ENCODE measurements at regions not wholly inside any gene's neighbourhood (a gene's known extent, or its start where the extent isn't known, plus 50 kb on each side); places are given as distances from the start of the nearest gene placed in this dataset.

GRCh38 chr3:13138833-13139145 is 65.6 kb upstream of the IQSEC1 start:
- TF ChIP-seq, protein P1, sequence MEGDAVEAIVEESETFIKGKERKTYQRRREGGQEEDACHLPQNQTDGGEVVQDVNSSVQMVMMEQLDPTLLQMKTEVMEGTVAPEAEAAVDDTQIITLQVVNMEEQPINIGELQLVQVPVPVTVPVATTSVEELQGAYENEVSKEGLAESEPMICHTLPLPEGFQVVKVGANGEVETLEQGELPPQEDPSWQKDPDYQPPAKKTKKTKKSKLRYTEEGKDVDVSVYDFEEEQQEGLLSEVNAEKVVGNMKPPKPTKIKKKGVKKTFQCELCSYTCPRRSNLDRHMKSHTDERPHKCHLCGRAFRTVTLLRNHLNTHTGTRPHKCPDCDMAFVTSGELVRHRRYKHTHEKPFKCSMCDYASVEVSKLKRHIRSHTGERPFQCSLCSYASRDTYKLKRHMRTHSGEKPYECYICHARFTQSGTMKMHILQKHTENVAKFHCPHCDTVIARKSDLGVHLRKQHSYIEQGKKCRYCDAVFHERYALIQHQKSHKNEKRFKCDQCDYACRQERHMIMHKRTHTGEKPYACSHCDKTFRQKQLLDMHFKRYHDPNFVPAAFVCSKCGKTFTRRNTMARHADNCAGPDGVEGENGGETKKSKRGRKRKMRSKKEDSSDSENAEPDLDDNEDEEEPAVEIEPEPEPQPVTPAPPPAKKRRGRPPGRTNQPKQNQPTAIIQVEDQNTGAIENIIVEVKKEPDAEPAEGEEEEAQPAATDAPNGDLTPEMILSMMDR (conservative IDR thresholded peaks at IDR 0.05): no peak
- TF ChIP-seq EZH2 (IDR thresholded peaks at IDR 0.05; ENCODE audit: low read depth): no peak
